SH-SY5Y (cell line): ENCODE measurements at regions not wholly inside any gene's neighbourhood (a gene's known extent, or its start where the extent isn't known, plus 50 kb on each side); places are given as distances from the start of the nearest gene placed in this dataset.

Source experiments
- GATA2 ChIP-seq: IDR thresholded peaks from 2 replicates; pipeline ENCODE4 v1.6.1; 2011; ENCODE audit warnings: mild to moderate bottlenecking, low read depth, low read length
- GATA3 ChIP-seq: IDR thresholded peaks from 2 replicates; pipeline ENCODE4 v1.6.1; 2011; ENCODE audit warnings: low read depth, mild to moderate bottlenecking, low read length, moderate library complexity

DNA sequence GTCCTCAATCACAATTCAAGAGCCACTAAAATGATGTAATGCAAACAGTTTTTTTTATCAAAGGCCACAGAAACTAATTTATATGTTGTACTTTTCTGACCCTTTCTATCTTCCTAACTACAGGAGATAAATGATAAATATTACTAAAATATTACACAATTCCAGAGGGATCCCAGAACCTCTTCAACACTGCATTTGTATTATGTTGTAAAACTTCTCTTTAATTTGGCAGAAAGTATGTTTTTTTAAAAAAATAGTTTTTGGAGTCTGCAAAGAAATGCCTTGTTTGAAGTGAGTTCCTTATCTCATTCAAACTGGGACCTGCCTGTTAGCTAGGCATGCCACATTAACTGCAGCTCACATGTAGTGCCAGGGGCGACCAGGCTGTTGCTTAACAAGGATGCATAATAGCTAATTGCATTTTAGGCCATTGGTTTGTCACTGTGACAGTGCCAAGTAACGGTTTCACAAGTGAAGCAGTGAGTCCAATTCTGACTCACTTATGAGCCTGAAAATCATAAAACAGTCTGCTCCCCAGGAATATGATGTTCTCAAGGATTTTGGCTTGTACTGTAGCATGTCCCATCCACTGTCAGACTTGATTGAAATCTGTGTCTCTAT lies 266.9 kb downstream of the KTN1 start:
- TF ChIP-seq GATA3 (no peak), GATA2 (no peak)
